ENCODE measurements at regions not wholly inside any gene's neighbourhood (a gene's known extent, or its start where the extent isn't known, plus 50 kb on each side); places are given as distances from the start of the nearest gene placed in this dataset.
"Not testable (repeated sequence)": the region's sequence is repeated elsewhere in the genome, so short reads cannot be mapped to it uniquely, and the experiment has no call there.

- DNase-seq: no peak
Observed at GRCh38 chr2:234181121-234181520, 130.6 kb downstream of the SPP2 start.

- no peak for DNase-seq
Observed at GRCh38 chr2:234179031-234179363, 128.5 kb downstream of the SPP2 start.

- no peak for DNase-seq
Observed at GRCh38 chr2:234178330-234179030, 128.0 kb downstream of the SPP2 start.

- DNase-seq: no peak
Observed at GRCh38 chr2:234175649-234176048, 125.1 kb downstream of the SPP2 start.

- DNase-seq: no peak
Observed at GRCh38 chr2:234174742-234175141, 124.2 kb downstream of the SPP2 start.

DNA sequence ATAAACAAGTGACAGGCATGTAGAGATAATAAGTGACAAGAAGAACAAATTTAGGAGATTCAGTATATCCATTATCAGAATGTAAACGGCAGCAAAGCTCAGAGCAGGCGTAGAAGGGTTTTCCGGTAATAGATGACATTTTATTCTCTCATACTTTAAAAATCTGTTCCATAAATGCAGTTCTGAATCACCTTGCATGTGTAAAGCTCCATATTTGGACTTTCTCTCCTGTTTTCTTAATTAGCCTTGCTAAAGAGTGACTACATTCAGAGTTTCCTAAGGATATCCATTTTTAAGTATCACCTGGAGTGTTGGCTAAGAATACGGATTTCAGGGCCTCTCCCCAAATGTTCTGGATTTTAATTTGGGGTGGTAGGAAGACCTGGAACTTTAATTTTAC is 122.0 kb downstream of the SPP2 start:
- no peak for DNase-seq

DNA sequence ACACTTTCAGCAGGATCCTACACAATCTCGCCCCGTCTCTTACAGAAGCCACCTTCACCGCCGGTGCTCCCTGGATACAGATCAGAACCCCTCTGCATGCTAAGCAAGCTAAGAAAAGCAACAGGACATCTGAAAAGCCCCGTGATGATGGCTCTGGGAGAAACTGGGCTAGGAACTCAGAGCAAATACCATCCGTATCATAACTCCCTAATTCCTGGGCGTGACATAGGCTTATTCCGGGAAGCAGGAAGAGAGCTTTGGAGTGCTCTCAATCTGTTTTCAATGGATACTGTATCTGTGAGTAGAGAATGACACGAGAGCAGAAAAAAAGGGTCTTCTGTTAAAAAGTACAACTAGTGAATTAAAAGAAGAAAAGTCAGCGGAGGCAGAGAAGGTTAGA is 121.6 kb downstream of the SPP2 start:
- no peak for DNase-seq

DNA sequence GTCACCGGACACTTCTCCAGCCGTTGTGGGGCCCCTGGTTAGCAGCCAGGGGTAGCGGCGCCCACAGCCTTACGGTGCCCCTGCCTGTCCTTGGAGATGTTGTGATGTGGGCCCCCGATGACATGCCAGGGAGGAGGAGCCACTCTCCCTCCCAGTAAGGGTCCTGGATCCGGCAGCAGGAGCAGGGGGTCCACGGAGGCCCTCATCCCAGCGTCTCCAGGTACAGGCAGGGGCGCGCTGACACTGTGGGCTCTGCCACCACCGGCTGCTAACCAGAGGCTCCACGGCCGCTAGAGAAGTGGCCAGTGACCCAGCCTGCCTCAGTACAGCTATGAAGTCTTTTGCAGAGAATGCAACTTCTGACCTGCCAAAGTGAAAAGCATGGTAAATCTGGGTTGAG is 121.2 kb downstream of the SPP2 start:
- no peak for DNase-seq

DNA sequence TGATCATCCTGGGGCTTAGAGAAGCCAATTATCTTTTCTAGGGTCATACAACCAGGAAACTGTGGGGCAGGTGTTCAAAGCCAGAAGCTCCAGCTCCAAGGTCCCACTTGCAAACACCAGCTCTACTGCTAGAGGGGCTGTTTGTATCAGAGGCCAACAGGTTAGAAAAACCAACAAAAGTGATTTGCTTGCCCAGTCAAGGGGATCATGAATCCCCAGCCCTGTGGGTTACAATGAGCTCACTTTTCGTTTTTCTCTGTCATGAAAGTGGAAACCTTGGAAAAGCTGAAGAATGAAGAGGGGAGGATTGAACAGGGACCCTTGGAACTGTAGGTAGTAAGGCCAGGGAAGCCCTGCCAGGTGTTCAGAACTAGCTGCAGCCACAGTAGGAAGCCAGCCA is 119.2 kb downstream of the SPP2 start:
- no peak for DNase-seq

DNA sequence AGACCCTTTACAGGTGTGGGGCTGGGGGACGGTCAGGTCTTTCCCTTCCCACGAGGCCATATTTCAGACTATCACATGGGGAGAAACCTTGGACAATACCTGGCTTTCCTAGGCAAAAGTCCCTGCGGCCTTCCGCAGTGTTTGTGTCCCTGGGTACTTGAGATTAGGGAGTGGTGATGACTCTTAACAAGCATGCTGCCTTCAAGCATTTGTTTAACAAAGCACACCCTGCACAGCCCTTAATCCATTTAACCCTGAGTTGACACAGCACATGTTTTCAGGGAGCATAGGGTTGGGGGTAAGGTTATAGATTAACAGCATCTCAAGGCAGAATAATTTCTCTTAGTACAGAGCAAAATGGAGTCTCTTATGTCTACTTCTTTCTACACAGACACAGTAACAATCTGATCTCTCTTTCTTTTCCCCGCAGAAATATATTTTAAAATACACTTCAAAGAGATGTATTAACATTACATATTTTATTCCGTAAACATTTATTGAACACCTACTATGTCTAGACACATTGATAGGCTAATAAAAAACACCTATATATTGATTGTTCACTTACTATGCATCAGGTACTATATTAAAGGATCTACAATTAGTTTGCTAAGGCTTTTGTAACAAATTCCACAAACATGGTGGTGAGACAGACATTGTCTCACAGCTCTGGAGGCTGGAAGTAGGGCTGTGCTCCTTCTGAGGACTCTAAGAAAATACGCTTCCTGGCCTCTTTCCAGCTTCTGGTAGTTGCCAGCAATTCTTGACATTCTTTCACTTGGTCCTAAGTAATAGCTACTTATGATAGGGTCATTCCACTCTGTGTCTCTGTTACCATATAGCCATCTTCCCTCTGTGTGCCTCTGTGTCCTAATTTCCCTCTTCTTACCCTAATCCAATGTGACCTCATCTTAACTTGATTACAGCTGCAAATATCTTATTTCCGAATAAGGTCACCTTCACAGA is 118.4 kb downstream of the SPP2 start:
- not testable (repeated sequence) for DNase-seq

- DNase-seq: no peak
Observed at GRCh38 chr2:234166531-234166930, 116.0 kb downstream of the SPP2 start.

- no peak for DNase-seq
Observed at GRCh38 chr2:234165421-234165820, 114.9 kb downstream of the SPP2 start.

GRCh38 chr2:234164493-234165413 is 114.3 kb downstream of the SPP2 start:
- DNase-seq: no peak

DNA sequence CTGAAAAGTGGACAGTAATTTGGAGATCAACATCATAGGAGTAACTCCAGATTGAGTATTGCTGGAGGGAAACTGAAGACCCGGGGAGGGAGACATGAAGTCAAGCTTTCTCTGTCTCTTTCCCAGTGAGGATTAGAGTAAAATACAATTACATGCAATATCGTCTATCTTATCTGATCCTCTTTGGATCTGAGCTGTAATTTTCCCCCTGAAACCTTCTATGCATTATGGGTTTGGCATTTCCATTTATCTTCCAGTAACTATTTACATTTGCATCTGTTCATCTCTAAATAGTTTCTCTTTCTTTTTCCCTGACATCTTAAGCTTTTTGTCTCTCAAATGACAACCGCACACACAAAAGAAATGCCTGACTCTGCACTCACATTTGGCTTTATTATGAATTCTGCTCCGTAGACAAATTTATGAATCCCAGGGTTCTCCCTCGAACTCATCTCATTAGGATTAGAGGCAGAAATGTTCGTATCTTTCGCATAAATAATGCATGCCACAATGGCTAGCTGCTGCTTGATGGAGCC is 113.1 kb downstream of the SPP2 start:
- no peak for DNase-seq

DNA sequence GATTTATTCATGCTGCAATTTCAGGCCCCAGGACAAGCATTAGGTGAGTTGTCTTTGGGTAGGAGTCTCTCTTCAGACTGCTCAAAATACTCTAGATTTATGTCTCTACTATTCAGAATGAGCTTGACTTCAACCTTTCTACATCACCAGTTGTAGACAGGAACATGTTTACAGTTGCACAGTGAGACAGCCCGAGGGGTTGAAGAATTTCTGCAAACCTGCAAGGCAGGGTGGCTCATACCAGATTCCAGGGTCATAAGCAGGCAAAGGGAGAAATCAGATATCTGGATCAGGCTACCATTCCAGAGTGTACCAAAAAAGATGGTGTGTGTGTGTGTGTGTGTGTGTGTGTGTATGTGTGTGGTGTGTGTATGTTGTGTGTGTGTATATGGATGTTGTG is 112.4 kb downstream of the SPP2 start:
- no peak for DNase-seq

DNA sequence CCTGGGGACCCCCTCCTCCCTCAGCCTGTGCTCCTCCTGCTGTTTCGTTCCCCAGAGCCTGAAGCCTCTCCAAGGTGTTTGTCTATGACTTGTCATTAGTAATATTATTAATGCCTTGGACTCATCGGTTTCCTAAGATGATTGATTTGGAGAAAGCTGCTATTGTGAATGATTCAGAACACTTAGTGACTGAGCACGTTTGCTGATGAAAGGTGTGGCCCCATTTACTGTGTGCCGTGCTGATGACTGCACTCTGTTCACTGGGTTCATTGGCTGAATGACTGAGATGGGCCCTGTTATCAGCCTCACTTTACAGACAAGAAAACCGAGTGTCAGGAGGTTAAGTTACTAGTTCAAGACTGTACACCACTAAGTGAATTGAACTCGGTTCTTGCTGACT is 111.4 kb downstream of the SPP2 start:
- DNase-seq: no peak

GRCh38 chr2:234158812-234159211 is 108.3 kb downstream of the SPP2 start:
- no peak for DNase-seq

DNA sequence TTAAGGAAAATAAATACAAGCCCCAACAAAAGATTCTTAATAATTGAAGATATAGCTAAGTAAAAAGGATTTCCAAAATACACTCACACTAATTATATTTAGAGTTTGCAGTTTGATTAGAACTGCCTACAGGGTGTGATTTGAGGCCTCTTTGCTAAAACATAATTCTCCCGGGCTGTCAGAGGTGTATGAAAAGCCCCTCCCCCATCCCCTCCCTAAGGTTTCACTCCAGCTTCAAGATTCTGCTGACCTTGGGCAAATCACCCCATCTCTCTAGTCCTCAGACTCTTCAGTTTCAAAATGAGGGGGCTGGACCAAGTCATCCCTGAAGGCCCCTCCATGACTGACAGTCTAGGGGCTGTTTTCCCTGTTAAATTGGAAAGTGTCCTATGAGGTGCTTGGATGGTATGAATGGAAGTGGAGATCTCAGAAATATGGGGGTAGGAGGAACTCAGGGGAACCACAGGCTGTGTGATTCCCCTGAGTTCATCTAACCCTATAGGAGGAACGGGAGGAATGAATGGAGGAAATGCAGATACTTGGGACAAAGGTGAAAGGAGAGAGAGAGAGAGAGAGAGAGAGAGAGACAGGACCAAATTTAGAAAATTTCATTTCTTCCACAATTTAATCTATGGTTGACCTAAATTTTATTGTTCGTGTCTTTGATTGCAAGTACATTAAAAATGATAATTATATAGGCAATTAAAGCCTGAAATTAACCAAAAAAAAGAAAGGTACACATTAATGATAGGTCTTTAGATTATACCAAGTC is 107.5 kb downstream of the SPP2 start:
- no peak for DNase-seq

- DNase-seq: no peak
Observed at GRCh38 chr2:234156326-234156725, 105.8 kb downstream of the SPP2 start.

DNA sequence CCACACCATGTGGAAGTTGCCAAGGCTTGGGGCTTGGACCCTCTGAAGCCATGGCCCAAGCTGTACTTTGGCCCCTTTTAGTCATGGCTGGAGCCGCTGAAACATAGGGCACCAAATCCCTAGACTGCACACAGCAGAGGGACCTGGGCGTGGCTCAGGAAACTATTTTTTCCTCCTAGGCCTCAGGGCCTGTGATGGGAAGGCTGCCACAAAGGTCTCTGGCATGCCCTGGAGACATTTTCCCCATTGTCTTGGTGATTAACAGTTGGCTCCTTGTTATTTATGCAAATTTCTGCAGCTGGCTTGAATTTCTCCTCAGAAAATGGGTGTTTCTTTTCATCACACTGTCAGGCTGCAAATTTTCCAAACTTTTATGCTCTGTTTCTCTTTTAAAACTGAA is 102.3 kb downstream of the SPP2 start:
- not testable (repeated sequence) for DNase-seq

DNA sequence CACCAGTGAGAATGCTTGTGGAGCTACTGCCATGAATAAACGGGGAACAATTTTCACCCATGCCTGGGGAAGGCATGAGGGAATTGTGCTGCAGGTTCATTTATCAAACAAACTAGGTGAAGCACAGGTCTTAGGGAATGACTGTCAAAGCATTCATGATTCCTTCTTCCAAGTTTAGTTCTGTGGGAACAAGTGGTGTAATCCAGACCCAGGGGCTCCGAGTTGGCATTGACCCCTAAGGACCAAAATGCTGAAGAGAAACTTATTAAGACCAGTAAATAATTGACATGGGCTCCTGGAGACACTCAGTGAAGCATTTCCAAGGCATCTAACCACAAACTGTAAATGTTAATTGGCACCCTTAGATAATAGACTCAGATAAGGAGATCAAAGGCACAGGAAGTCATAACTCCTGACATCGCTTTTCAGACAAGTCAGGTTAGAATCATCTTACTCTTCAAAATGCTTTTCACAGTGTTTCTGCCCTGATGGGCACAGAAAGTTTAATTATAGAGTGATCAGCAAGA is 96.9 kb downstream of the SPP2 start:
- no peak for DNase-seq

All from NK-92 treated with Interleukin-12 subunit alpha and Interleukin-12 subunit beta, amount 100 ng/mL, for 24 hours (cell line).